GM12878 (cell line): ENCODE measurements at regions not wholly inside any gene's neighbourhood (a gene's known extent, or its start where the extent isn't known, plus 50 kb on each side); places are given as distances from the start of the nearest gene placed in this dataset.

Source experiments
- ATAC-seq: fragments of 200-7000 bp; cut with Tn5 transposase; 3 replicates; pipeline ENCODE4 v1.9.1; 2020; ENCODE audit warnings: mild to moderate bottlenecking, moderate library complexity
- BruUV-seq: library from RNA; stranded (reverse); fragments of 400-500 nt; replicated peaks from 2 replicates; lab custom pipeline; 2021; lab: Mats Ljungman, UMichigan
- CTCF ChIA-PET: fragments of 300-600 bp; sonication (Branson Sonifier 250); formaldehyde crosslinking; extraction: SDS; loops from one replicate; lab custom pipeline; 2021; ENCODE audit warnings: inconsistent platforms; lab: Yijun Ruan, JAX
- POLR2A ChIA-PET: fragments of 350-600 bp; formaldehyde crosslinking; extraction: SDS; loops from one replicate; lab custom pipeline; 2021; ENCODE audit warnings: inconsistent platforms; lab: Charles Lee
- RAD21 ChIA-PET: fragments of 300-600 bp; sonication (Branson Sonifier 250); formaldehyde crosslinking; loops from one replicate; lab custom pipeline; 2023; ENCODE audit warnings: antibody characterized with exemption; ENCODE audit not compliant: unreplicated experiment; lab: Charles Lee
- SMC1A ChIA-PET: fragments of 300-600 bp; sonication (Branson Sonifier 250); formaldehyde crosslinking; loops from one replicate; lab custom pipeline; 2023; ENCODE audit not compliant: unreplicated experiment, uncharacterized antibody; lab: Charles Lee
- DNase-seq: peaks from one replicate; pipeline ENCODE4 v3.0.0-alpha.2; 2011; ENCODE audit warnings: low read depth, low spot score
- FAIRE-seq: peaks from 3 replicates; lab custom pipeline; 2011; peaks lifted over from hg19 to GRCh38; lab: Jason Lieb, UNC
- H2AFZ ChIP-seq: 2 replicates; pipeline ENCODE4 v1.6.0; 2011; ENCODE audit warnings: low read depth, low read length, control low read depth; ENCODE audit not compliant: control insufficient read depth
- H3K27ac ChIP-seq: 2 replicates; pipeline ENCODE4 v1.5.1; 2011; ENCODE audit warnings: control low read depth; ENCODE audit not compliant: control insufficient read depth, insufficient read depth
- H3K27me3 ChIP-seq, 2 experiments: replicated peaks in 1 of 2; 2 replicates each; pipeline versions ENCODE4 v1.6.0 to v1.6.1; 2011; ENCODE audit warnings: low read length in 1 of 2; ENCODE audit not compliant: control insufficient read depth in 2 of 2, insufficient read depth in 2 of 2
- H3K36me3 ChIP-seq, 2 experiments: 2 replicates each; pipeline ENCODE4 v1.5.1; 2011; ENCODE audit warnings: low read length in 1 of 2; ENCODE audit not compliant: control insufficient read depth in 2 of 2, insufficient read depth in 2 of 2
- H3K4me1 ChIP-seq: 2 replicates; pipeline ENCODE4 v1.6.1; 2011; ENCODE audit warnings: mild to moderate bottlenecking, low read length, moderate library complexity, mixed read lengths; ENCODE audit not compliant: control insufficient read depth, insufficient read depth
- H3K4me2 ChIP-seq: 2 replicates; pipeline ENCODE4 v1.6.0; 2011; ENCODE audit warnings: control low read depth; ENCODE audit not compliant: control insufficient read depth, insufficient read depth
- H3K4me3 ChIP-seq: fragments of 200-600 bp; sonication (generic); 2 replicates; pipeline ENCODE4 v1.5.1; 2016
- H3K79me2 ChIP-seq: 2 replicates; pipeline ENCODE4 v1.6.0; 2011; ENCODE audit warnings: low read length; ENCODE audit not compliant: control insufficient read depth, insufficient read depth
- H3K9ac ChIP-seq: 2 replicates; pipeline ENCODE4 v1.8.0; 2011; ENCODE audit warnings: low read length, control low read depth, mixed read lengths; ENCODE audit not compliant: control insufficient read depth, insufficient read depth
- H3K9me3 ChIP-seq: replicated peaks from 3 replicates; pipeline ENCODE4 v1.5.1; 2011; ENCODE audit warnings: mild to moderate bottlenecking, low read length; ENCODE audit not compliant: control insufficient read depth, insufficient read depth
- H4K20me1 ChIP-seq: 2 replicates; pipeline ENCODE4 v1.6.0; 2011; ENCODE audit not compliant: control insufficient read depth, insufficient read depth
- BRCA1 ChIP-seq: IDR thresholded peaks from 2 replicates; pipeline ENCODE4 v1.6.1; 2011; ENCODE audit warnings: low read depth, low read length, improper control_type of control experiment
- E2F4 ChIP-seq: IDR thresholded peaks from 2 replicates; pipeline ENCODE4 v1.6.1; 2012; ENCODE audit warnings: low read depth, low read length, improper control_type of control experiment
- ELK1 ChIP-seq: IDR thresholded peaks from 2 replicates; pipeline ENCODE4 v1.6.1; 2012; ENCODE audit warnings: low read depth, low read length, improper control_type of control experiment
- ESRRA ChIP-seq: IDR thresholded peaks from 2 replicates; pipeline ENCODE4 v1.6.1; 2012; ENCODE audit warnings: mild to moderate bottlenecking, low read length, improper control_type of control experiment
- NRF1 ChIP-seq: conservative IDR thresholded peaks from 2 replicates; pipeline ENCODE4 v1.6.1; 2011; ENCODE audit warnings: mild to moderate bottlenecking, low read depth, low read length, improper control_type of control experiment
- PAX8 ChIP-seq: fragments of 450-650 bp; IDR thresholded peaks from 2 replicates; pipeline ENCODE4 v1.6.1; 2017; ENCODE audit warnings: mild to moderate bottlenecking, moderate library complexity
- POLR2A ChIP-seq: IDR thresholded peaks from 2 replicates; pipeline ENCODE4 v1.6.1; 2011; ENCODE audit warnings: low read depth, mild to moderate bottlenecking, low read length
- POLR2AphosphoS5 ChIP-seq: IDR thresholded peaks from 2 replicates; pipeline ENCODE4 v1.6.1; 2011; ENCODE audit warnings: mild to moderate bottlenecking, low read length, inconsistent platforms
- SMAD1 ChIP-seq: fragments of 450-650 bp; IDR thresholded peaks from 2 replicates; pipeline ENCODE4 v1.6.1; 2018; ENCODE audit warnings: mild to moderate bottlenecking, low read depth; ENCODE audit not compliant: partially characterized antibody
- TBL1XR1 ChIP-seq: IDR thresholded peaks from 2 replicates; pipeline ENCODE4 v1.6.1; 2012; ENCODE audit warnings: low read depth, low read length, improper control_type of control experiment
- WGBS: methylation state at CpG from one replicate; pipeline ENCODE4 v1.1.6; 2016; ENCODE audit warnings: low lambda C conversion rate; ENCODE audit not compliant: insufficient replicate concordance, insufficient coverage; ENCODE audit errors: missing lambda C conversion rate; 5-methylcytosine and 5-hydroxymethylcytosine counted together
- in situ Hi-C: fragments of 300-500 bp; cut with MboI; formaldehyde crosslinking; loops from 9 replicates; pipeline ENCODE4 v1.14.3; 2018; ENCODE audit warnings: mixed read lengths
- intact Hi-C: fragments of 100-400 bp; cut with micrococcal nuclease; formaldehyde crosslinking; loops from one replicate; pipeline ENCODE4 v1.14.2; 2022; ENCODE audit not compliant: unreplicated experiment

- CTCF ChIA-PET = no interaction called here
- intact Hi-C loops = no loop called here
- SMC1A ChIA-PET = interaction anchor here (0.8 kb wide), 1 partner anchor 27 kb away, joined by 3 read pairs; no protein-coding TSS in a partner anchor
Measured at GRCh38 chrX:42420426-42420825, 357.5 kb downstream of the PPP1R2C start.

More at GRCh38 chrX:42420426-42420825, 357.5 kb downstream of the PPP1R2C start:
- TF ChIP-seq NRF1 (no peak), ELK1 (no peak), TBL1XR1 (no peak), POLR2AphosphoS5 (no peak), BRCA1 (no peak), PAX8 (no peak), E2F4 (no peak), SMAD1 (no peak), POLR2A (no peak), ESRRA (no peak)
- H3K27me3 ChIP-seq = no peaks in the 10 kb centered on the region
- RAD21 ChIA-PET = no interaction called here
- no peaks in the 10 kb centered on the region for H3K9me3 ChIP-seq
- no peak overlapping the region for H3K9ac ChIP-seq
- no peaks in the 10 kb centered on the region for H3K79me2 ChIP-seq
- H4K20me1 ChIP-seq = no peaks in the 10 kb centered on the region
- no peak overlapping the region for H3K4me2 ChIP-seq
- no peak overlapping the region for H3K27ac ChIP-seq
- ATAC-seq = no peak
- H3K4me3 ChIP-seq = no peak overlapping the region
- POLR2A ChIA-PET = no interaction called here
- no peak for FAIRE-seq
- no peaks in the 10 kb centered on the region for H3K4me1 ChIP-seq
- DNase-seq = no peak
- BruUV-seq = no TSS peak
- in situ Hi-C loops = no loop called here
- 39% methylated on average over 4 of the region's 4 CpGs for WGBS
- no peaks in the 10 kb centered on the region for H3K36me3 ChIP-seq
- H2AFZ ChIP-seq = no peak overlapping the region
